Endothelial cell of umbilical vein (primary cell): ENCODE measurements at regions not wholly inside any gene's neighbourhood (a gene's known extent, or its start where the extent isn't known, plus 50 kb on each side); places are given as distances from the start of the nearest gene placed in this dataset.

ENCODE experiments used
- BruUV-seq: library from RNA; stranded (reverse); fragments of 400-500 nt; replicated peaks from 2 replicates; lab custom pipeline; 2021; lab: Mats Ljungman, UMichigan
- CTCF ChIA-PET: fragments of 300-600, 350-600 bp; sonication (Branson Sonifier 250); formaldehyde crosslinking; loops from one replicate; lab custom pipeline; 2021; ENCODE audit warnings: antibody characterized with exemption, inconsistent platforms; lab: Charles Lee
- POLR2A ChIA-PET: fragments of 300-600, 350-600 bp; sonication (Branson Sonifier 250); formaldehyde crosslinking; loops from one replicate; lab custom pipeline; 2021; ENCODE audit warnings: antibody characterized with exemption, inconsistent platforms; lab: Charles Lee
- DNase-seq: peaks from one replicate; pipeline ENCODE4 v3.0.0-alpha.2; 2011; ENCODE audit warnings: low read depth, low spot score
- FAIRE-seq: peaks from 2 replicates; lab custom pipeline; 2011; peaks lifted over from hg19 to GRCh38; lab: Jason Lieb, UNC
- H2AFZ ChIP-seq: 2 replicates; pipeline ENCODE4 v1.6.0; 2012; ENCODE audit warnings: low read depth, low read length, control low read depth, inconsistent platforms
- H3K27ac ChIP-seq: 2 replicates; pipeline ENCODE4 v1.5.1; 2011; ENCODE audit warnings: low read depth, mild to moderate bottlenecking, control low read depth, low read length, moderate library complexity; ENCODE audit not compliant: insufficient read depth
- H3K27me3 ChIP-seq, 2 experiments: 2 replicates each; pipeline versions ENCODE4 v1.6.0 to v1.6.1; 2011; ENCODE audit warnings: low read length in 2 of 2, mixed read lengths in 1 of 2; ENCODE audit not compliant: control insufficient read depth in 2 of 2, insufficient read depth in 2 of 2
- H3K36me3 ChIP-seq, 2 experiments: 2 replicates in 1 of 2; 3 replicates in 1 of 2; pipeline ENCODE4 v1.5.1; 2011; ENCODE audit warnings: low read length in 2 of 2, mild to moderate bottlenecking in 1 of 2, moderate library complexity in 1 of 2; ENCODE audit not compliant: control insufficient read depth in 2 of 2, insufficient read depth in 2 of 2; ENCODE audit errors: extremely low read depth in 1 of 2
- H3K4me1 ChIP-seq: 3 replicates; pipeline ENCODE4 v1.5.1; 2011; ENCODE audit warnings: mild to moderate bottlenecking, low read length; ENCODE audit not compliant: control insufficient read depth, insufficient read depth; ENCODE audit errors: extremely low read depth
- H3K4me2 ChIP-seq: 2 replicates; pipeline ENCODE4 v1.6.1; 2011; ENCODE audit warnings: low read length, control low read depth, mixed read lengths; ENCODE audit not compliant: insufficient read depth
- H3K4me3 ChIP-seq, 3 experiments: fragments of 200-600 bp in 1 of 3; sonication (generic), shearing (Covaris generic) in 1 of 3; replicated peaks in 1 of 3; 2 replicates each; pipeline ENCODE4 v1.5.1; 2011 to 2016; ENCODE audit warnings: control low read depth in 3 of 3, low read length in 3 of 3, mild to moderate bottlenecking in 2 of 3, inconsistent platforms in 1 of 3, low read depth in 1 of 3, moderate library complexity in 1 of 3; ENCODE audit not compliant: insufficient read depth in 1 of 3
- H3K79me2 ChIP-seq: 2 replicates; pipeline ENCODE4 v1.6.0; 2012; ENCODE audit warnings: low read length, inconsistent platforms; ENCODE audit not compliant: control insufficient read depth, insufficient read depth
- H3K9ac ChIP-seq: replicated peaks from 2 replicates; pipeline ENCODE3; 2011; ENCODE audit warnings: low read length, control low read depth; ENCODE audit not compliant: insufficient read depth; ENCODE audit errors: extremely low read depth
- H3K9me1 ChIP-seq: replicated peaks from 3 replicates; pipeline ENCODE4 v1.6.0; 2011; ENCODE audit warnings: mild to moderate bottlenecking, low read length; ENCODE audit not compliant: control insufficient read depth, insufficient read depth; ENCODE audit errors: extremely low read depth
- H3K9me3 ChIP-seq: replicated peaks from 2 replicates; pipeline ENCODE4 v1.5.1; 2012; ENCODE audit warnings: low read length, inconsistent platforms; ENCODE audit not compliant: control insufficient read depth, insufficient read depth
- H4K20me1 ChIP-seq: replicated peaks from 2 replicates; pipeline ENCODE3; 2011; ENCODE audit warnings: mild to moderate bottlenecking, low read length; ENCODE audit not compliant: control insufficient read depth, insufficient read depth; ENCODE audit errors: extremely low read depth
- EZH2 ChIP-seq: IDR thresholded peaks from 2 replicates; pipeline ENCODE4 v1.6.1; 2012; ENCODE audit warnings: borderline replicate concordance, low read depth, mild to moderate bottlenecking, moderate library complexity, low read length, inconsistent platforms; ENCODE audit not compliant: severe bottlenecking
- FOS ChIP-seq: IDR thresholded peaks from 2 replicates; pipeline ENCODE4 v1.6.1; 2011; ENCODE audit warnings: mild to moderate bottlenecking, low read length, moderate library complexity, borderline replicate concordance; ENCODE audit not compliant: insufficient read depth
- GATA2 ChIP-seq: IDR thresholded peaks from 2 replicates; pipeline ENCODE4 v1.7.0; 2011; ENCODE audit warnings: low read depth, mild to moderate bottlenecking, moderate library complexity, mixed read lengths, low read length; ENCODE audit not compliant: insufficient read length, insufficient read depth
- JUN ChIP-seq: IDR thresholded peaks from 2 replicates; pipeline ENCODE4 v1.6.1; 2011; ENCODE audit warnings: borderline replicate concordance, low read depth; ENCODE audit not compliant: insufficient read length, insufficient read depth
- MAX ChIP-seq: IDR thresholded peaks from 2 replicates; pipeline ENCODE4 v1.6.1; 2011; ENCODE audit not compliant: insufficient read depth, insufficient read length
- MYC ChIP-seq: IDR thresholded peaks from one replicate; pipeline ENCODE4 v1.6.1; 2011; ENCODE audit warnings: mild to moderate bottlenecking, low read depth, low read length
- POLR2A ChIP-seq: IDR thresholded peaks from 2 replicates; pipeline ENCODE4 v1.6.1; 2012; ENCODE audit warnings: low read depth, mild to moderate bottlenecking, control low read depth, low read length
- POLR2AphosphoS5 ChIP-seq: IDR thresholded peaks from 2 replicates; pipeline ENCODE4 v1.6.1; 2012; ENCODE audit warnings: low read depth, mild to moderate bottlenecking, control low read depth, low read length, moderate library complexity; ENCODE audit not compliant: insufficient read depth
- dilution Hi-C: fragments of 300-500 bp; cut with MboI; formaldehyde crosslinking; loops from one replicate; pipeline ENCODE4 v1.15.0; 2019; ENCODE audit warnings: low sequenced_read_pairs; ENCODE audit not compliant: extremely low pct_ligation_motif_present
- intact Hi-C: fragments of 100-400 bp; cut with micrococcal nuclease; formaldehyde crosslinking; loops from one replicate; pipeline ENCODE4 v1.10.0; 2022
- TF ChIP-seq, protein P1 (sequence below), 2 donors: IDR thresholded peaks; 1 replicate in 1 of 2; 2 replicates in 1 of 2; pipeline ENCODE4 v1.5.1; 2011; ENCODE audit warnings: low read length in 2 of 2, mild to moderate bottlenecking in 2 of 2, moderate library complexity in 2 of 2, control low read depth in 1 of 2, inconsistent platforms in 1 of 2, low read depth in 1 of 2; ENCODE audit not compliant: insufficient read depth in 1 of 2; ENCODE audit errors: extremely low read depth in 1 of 2

- Histone ChIP-seq H3K9me1 (no peaks in the 10 kb centered on the region), H3K4me2 (no peak overlapping the region), H4K20me1 (no peaks in the 10 kb centered on the region), H3K27ac (no peak overlapping the region), H3K4me1 (no peaks in the 10 kb centered on the region), H2AFZ (no peak overlapping the region), H3K36me3 (no peaks in the 10 kb centered on the region), H3K9me3 (no peaks in the 10 kb centered on the region), H3K9ac (no peak overlapping the region), H3K4me3 (no peak overlapping the region), H3K27me3 (no peaks in the 10 kb centered on the region), H3K79me2 (no peaks in the 10 kb centered on the region)
- intact Hi-C loops (no loop called here), dilution Hi-C loops (no loop called here)
- FAIRE-seq (no peak), DNase-seq (no peak)
- no TSS peak for BruUV-seq
- ChIA-PET POLR2A (no interaction called here), CTCF (no interaction called here)
- TF ChIP-seq MYC (no peak), JUN (no peak), POLR2AphosphoS5 (no peak), MAX (no peak), EZH2 (no peak), POLR2A (no peak), FOS (no peak), GATA2 (no peak)
- TF ChIP-seq, protein P1, sequence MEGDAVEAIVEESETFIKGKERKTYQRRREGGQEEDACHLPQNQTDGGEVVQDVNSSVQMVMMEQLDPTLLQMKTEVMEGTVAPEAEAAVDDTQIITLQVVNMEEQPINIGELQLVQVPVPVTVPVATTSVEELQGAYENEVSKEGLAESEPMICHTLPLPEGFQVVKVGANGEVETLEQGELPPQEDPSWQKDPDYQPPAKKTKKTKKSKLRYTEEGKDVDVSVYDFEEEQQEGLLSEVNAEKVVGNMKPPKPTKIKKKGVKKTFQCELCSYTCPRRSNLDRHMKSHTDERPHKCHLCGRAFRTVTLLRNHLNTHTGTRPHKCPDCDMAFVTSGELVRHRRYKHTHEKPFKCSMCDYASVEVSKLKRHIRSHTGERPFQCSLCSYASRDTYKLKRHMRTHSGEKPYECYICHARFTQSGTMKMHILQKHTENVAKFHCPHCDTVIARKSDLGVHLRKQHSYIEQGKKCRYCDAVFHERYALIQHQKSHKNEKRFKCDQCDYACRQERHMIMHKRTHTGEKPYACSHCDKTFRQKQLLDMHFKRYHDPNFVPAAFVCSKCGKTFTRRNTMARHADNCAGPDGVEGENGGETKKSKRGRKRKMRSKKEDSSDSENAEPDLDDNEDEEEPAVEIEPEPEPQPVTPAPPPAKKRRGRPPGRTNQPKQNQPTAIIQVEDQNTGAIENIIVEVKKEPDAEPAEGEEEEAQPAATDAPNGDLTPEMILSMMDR (IDR thresholded peaks at IDR 0.05; ENCODE audit: extremely low read depth in 1 of 2, insufficient read depth in 1 of 2, low read depth in 1 of 2, low read length in 2 of 2), result no peak
Measured at GRCh38 chr1:55612988-55613387, 397.8 kb upstream of the USP24 start.
